ENCODE measurements at regions not wholly inside any gene's neighbourhood (a gene's known extent, or its start where the extent isn't known, plus 50 kb on each side); places are given as distances from the start of the nearest gene placed in this dataset.

DNA sequence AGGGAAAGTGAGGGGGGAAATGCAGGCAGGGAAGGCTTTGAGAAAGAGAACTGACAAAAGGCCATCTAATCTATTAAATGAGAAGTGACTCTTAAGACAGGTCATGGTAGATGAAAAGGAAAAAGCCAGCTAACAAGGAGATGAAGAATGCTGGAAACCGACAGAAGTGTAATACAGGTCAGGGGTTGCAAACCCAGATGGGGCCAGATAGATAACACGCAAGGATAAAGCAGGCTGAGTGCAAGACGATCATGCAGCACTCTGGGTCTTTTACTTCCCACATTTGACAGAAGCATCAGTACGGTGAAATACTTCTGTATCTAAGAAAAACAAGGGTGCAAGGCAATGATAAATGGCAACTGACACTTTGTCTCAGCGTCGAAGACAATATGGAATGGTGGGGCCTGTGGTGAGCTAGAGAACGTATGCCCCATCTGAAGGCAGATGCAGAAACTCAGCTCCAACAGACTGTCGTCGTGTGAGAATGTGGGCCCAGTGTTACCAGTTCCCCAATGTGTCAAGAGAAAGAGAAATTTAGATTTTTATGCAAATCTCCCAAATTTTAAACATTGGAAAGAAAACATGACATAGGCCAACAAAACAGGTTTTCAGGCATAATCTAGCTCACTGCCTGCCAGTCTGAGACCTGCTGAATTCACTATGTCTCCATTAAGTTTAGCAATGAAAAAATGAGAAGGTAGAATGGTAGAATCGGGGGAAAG lies 187.4 kb downstream of the PHLDA1 start:
- dilution Hi-C loops (cut with HindIII; ENCODE audit: low sequenced_read_pairs, unreplicated experiment) (no loop called here), in situ Hi-C loops (cut with MboI; ENCODE audit: low sequenced_read_pairs) (no loop called here), intact Hi-C loops (cut with micrococcal nuclease) (no loop called here)
- H4K5ac ChIP-seq (ENCODE audit: low read depth, low read length) = no peak overlapping the region
- peaks cover 9% of the 10 kb centered on the region for H3K4me1 ChIP-seq (ENCODE audit: control insufficient read depth, insufficient read depth, low read length)
- H3K56ac ChIP-seq (ENCODE audit: extremely low read depth, insufficient read depth, low read length) = no peak overlapping the region
- ChIA-PET CTCF (no interaction called here), POLR2A (ENCODE audit: unreplicated experiment) (no interaction called here)
- DNase-seq (no peak), ATAC-seq (ENCODE audit: low read depth) (no peak)
- peak overlapping the region; percentile 43 for H2AK5ac ChIP-seq (ENCODE audit: low read depth, low read length)
- no peak overlapping the region for H3K14ac ChIP-seq (replicated peaks; ENCODE audit: low read depth, low read length)
- H3K9me3 ChIP-seq (ENCODE audit: control insufficient read depth, insufficient read depth, low read length) = peaks cover 5% of the 10 kb centered on the region; the same call in 1 of the 2 replicates
- H3K9me1 ChIP-seq (ENCODE audit: insufficient read depth, low read length) = peaks cover under 1% of the 10 kb centered on the region; the same call in 1 of the 2 replicates
- H3K79me1 ChIP-seq (ENCODE audit: low read depth in 1 of 2, low read length in 2 of 2) = no peaks in the 10 kb centered on the region
- 83 to 100% methylated on average over 1 to 5 of the region's 10 CpGs for WGBS, 2 experiments (ENCODE audit: extremely low coverage in 2 of 2, insufficient read length in 1 of 2)
- no peaks in the 10 kb centered on the region for H4K20me1 ChIP-seq (ENCODE audit: insufficient read depth, low read length)
- H4K91ac ChIP-seq (ENCODE audit: insufficient read depth, low read depth, low read length) = no peak overlapping the region
- no peak overlapping the region for H3K4me2 ChIP-seq (ENCODE audit: low read depth, low read length)
- no peak overlapping the region for H2AFZ ChIP-seq (replicated peaks; ENCODE audit: low read length, poor library complexity)
- no peaks in the 10 kb centered on the region for H3K36me3 ChIP-seq (ENCODE audit: control insufficient read depth, insufficient read depth, low read length)
- no peak overlapping the region for H3K9ac ChIP-seq (ENCODE audit: low read depth, low read length)
- H3K18ac ChIP-seq (ENCODE audit: low read depth, low read length) = no peak overlapping the region
- H3K27ac ChIP-seq (ENCODE audit: insufficient read depth, low read length) = no peak overlapping the region
- TF ChIP-seq RAD21 (IDR thresholded peaks at IDR 0.05; ENCODE audit: low read length) (no peak), MAZ (IDR thresholded peaks at IDR 0.05; ENCODE audit: borderline replicate concordance, low read depth, low read length) (no peak)
- no peak overlapping the region for H2BK120ac ChIP-seq (ENCODE audit: low read depth, low read length)
- 0 out of 2 replicates have a peak overlapping the region, but pooled peaks have one; percentile 25 for H3K4ac ChIP-seq (ENCODE audit: low read depth, low read length)
- 0 out of 3 replicates have a peak overlapping the region, but pooled peaks have one; percentile 11 for H2BK15ac ChIP-seq (ENCODE audit: low read depth, low read length)
- no peak overlapping the region for H3K23ac ChIP-seq (ENCODE audit: low read depth, low read length)
- H4K8ac ChIP-seq (ENCODE audit: low read depth in 2 of 2, low read length in 2 of 2) = peak overlapping the region in 1 of 2 experiments; percentile 27; a peak in 1 of 4 replicates
- no TSS peak for BruUV-seq (replicated peaks)
- no peaks in the 10 kb centered on the region for H3K27me3 ChIP-seq (ENCODE audit: control insufficient read depth, insufficient read depth, low read length)
- no peak overlapping the region for H2AK9ac ChIP-seq (replicated peaks; ENCODE audit: low read depth, low read length, poor library complexity)
- H2BK5ac ChIP-seq (ENCODE audit: low read depth, low read length, poor library complexity, severe bottlenecking) = no peak overlapping the region
- no peak overlapping the region for H3K4me3 ChIP-seq (ENCODE audit: insufficient read depth, low read depth, low read length)
- H2BK20ac ChIP-seq (ENCODE audit: low read depth, low read length) = no peak overlapping the region
